ENCODE measurements at regions not wholly inside any gene's neighbourhood (a gene's known extent, or its start where the extent isn't known, plus 50 kb on each side); places are given as distances from the start of the nearest gene placed in this dataset.
"Not testable (repeated sequence)": the region's sequence is repeated elsewhere in the genome, so short reads cannot be mapped to it uniquely, and the experiment has no call there.

- TF ChIP-seq POLR2AphosphoS5, EP300, CTCF (IDR thresholded peaks at IDR 0.05): not testable (repeated sequence)
Measured at GRCh38 chr7:83812563-83812962, 163.6 kb upstream of the SEMA3E start.

Measured in gastroesophageal sphincter (tissue), 3 donors.